OCI-LY3 (cell line): ENCODE measurements at regions not wholly inside any gene's neighbourhood (a gene's known extent, or its start where the extent isn't known, plus 50 kb on each side); places are given as distances from the start of the nearest gene placed in this dataset.
A peak's percentile ranks its signal among the peaks of the same experiment; 100 is the strongest.
"Not testable (repeated sequence)": the region's sequence is repeated elsewhere in the genome, so short reads cannot be mapped to it uniquely, and the experiment has no call there.

Experiments
- H2AFZ ChIP-seq: fragments of 200-600, 300-600 bp; shearing (Covaris generic); 2 replicates; pipeline ENCODE4 v1.6.0; 2014; ENCODE audit warnings: antibody characterized with exemption, low read depth, low read length
- H3K27ac ChIP-seq: fragments of 200-600, 300-600 bp; sonication (generic); 2 replicates; pipeline ENCODE4 v1.5.1; 2014; ENCODE audit warnings: mild to moderate bottlenecking, low read length, moderate library complexity, mixed read lengths
- H3K27me3 ChIP-seq: fragments of 200-600, 300-600 bp; sonication (generic); 2 replicates; pipeline ENCODE4 v1.6.1; 2014; ENCODE audit warnings: low read depth, low read length, mixed read lengths
- H3K36me3 ChIP-seq: fragments of 200-600, 300-600 bp; sonication (generic); replicated peaks from 2 replicates; pipeline ENCODE3; 2014; ENCODE audit warnings: low read depth, low read length, mixed read lengths
- H3K4me1 ChIP-seq: fragments of 300-600, 200-600 bp; sonication (generic); 2 replicates; pipeline ENCODE4 v1.6.1; 2014; ENCODE audit warnings: low read length, mixed read lengths
- H3K4me2 ChIP-seq: fragments of 200-600, 300-600 bp; sonication (generic); 2 replicates; pipeline ENCODE4 v1.6.1; 2014; ENCODE audit warnings: low read length, mixed read lengths
- H3K4me3 ChIP-seq: fragments of 300-600, 200-600 bp; sonication (generic); 2 replicates; pipeline ENCODE4 v1.5.1; 2014; ENCODE audit warnings: antibody characterized with exemption, mild to moderate bottlenecking, low read length, moderate library complexity
- H3K79me2 ChIP-seq: fragments of 300-600, 200-600 bp; shearing (Covaris generic); 2 replicates; pipeline ENCODE4 v1.6.1; 2014; ENCODE audit warnings: mild to moderate bottlenecking, low read length, mixed read lengths
- H3K9ac ChIP-seq: fragments of 300-600, 200-600 bp; shearing (Covaris generic); 2 replicates; pipeline ENCODE4 v1.6.0; 2014; ENCODE audit warnings: mild to moderate bottlenecking, low read length, moderate library complexity
- H3K9me3 ChIP-seq: fragments of 200-600, 300-600 bp; shearing (Covaris generic); 2 replicates; pipeline ENCODE4 v1.6.1; 2014; ENCODE audit warnings: low read length, mixed read lengths; ENCODE audit not compliant: insufficient read depth
- H4K20me1 ChIP-seq: fragments of 200-600, 300-600 bp; sonication (generic); 2 replicates; pipeline ENCODE4 v1.6.1; 2016; ENCODE audit warnings: low read length, mixed read lengths; ENCODE audit not compliant: insufficient read depth
- EZH2phosphoT487 ChIP-seq: fragments of 200-600 bp; shearing (Covaris generic); IDR thresholded peaks from 2 replicates; pipeline ENCODE4 v1.6.1; 2018; ENCODE audit warnings: antibody characterized with exemption, mixed run types, low read depth
- TF ChIP-seq, protein P1 (sequence below): fragments of 200-600, 300-600 bp; sonication (generic); IDR thresholded peaks from 2 replicates; pipeline ENCODE4 v1.5.1; 2014; ENCODE audit warnings: antibody characterized with exemption, low read length, low read depth

DNA sequence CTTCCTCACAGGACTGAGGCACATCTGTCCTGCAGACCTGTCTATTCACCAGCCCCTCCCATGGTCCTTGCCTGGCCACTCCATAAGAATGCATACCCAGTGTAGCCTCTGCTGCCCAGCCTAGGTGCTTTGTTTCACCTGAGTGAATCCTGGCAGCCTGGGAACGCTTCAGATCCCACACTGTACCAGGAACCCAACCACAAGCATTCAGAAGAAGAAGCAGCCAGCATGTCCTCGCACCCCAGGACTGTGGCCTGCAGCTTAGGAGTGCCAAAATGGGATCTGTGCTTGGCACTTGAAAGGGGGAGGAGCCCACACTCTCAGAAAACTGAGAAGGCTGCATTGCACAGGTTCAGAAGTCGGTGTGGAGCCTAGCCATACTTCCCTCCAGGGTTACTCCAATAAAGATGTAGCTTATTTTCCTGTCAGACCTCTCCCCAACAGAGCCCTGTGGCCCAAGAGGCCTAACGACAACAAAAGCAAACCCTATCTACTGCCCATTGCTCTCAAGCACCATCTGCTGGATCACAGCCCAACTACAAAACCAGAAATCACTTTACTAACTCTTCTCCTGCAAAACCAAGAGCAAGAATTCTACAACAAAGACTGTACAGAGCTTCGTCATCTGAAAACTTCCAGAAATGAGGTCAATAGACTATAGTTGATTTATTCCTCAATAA is 923.1 kb upstream of the NEGR1 start:
- Histone ChIP-seq H3K27me3 (no peaks in the 10 kb centered on the region), H2AFZ (no peak overlapping the region), H3K9ac (no peak overlapping the region), H3K4me2 (no peak overlapping the region), H3K4me3 (no peak overlapping the region), H4K20me1 (no peaks in the 10 kb centered on the region), H3K9me3 (no peaks in the 10 kb centered on the region), H3K4me1 (no peaks in the 10 kb centered on the region), H3K27ac (no peak overlapping the region), H3K36me3 (no peaks in the 10 kb centered on the region), H3K79me2 (no peaks in the 10 kb centered on the region)
- TF ChIP-seq, protein P1, sequence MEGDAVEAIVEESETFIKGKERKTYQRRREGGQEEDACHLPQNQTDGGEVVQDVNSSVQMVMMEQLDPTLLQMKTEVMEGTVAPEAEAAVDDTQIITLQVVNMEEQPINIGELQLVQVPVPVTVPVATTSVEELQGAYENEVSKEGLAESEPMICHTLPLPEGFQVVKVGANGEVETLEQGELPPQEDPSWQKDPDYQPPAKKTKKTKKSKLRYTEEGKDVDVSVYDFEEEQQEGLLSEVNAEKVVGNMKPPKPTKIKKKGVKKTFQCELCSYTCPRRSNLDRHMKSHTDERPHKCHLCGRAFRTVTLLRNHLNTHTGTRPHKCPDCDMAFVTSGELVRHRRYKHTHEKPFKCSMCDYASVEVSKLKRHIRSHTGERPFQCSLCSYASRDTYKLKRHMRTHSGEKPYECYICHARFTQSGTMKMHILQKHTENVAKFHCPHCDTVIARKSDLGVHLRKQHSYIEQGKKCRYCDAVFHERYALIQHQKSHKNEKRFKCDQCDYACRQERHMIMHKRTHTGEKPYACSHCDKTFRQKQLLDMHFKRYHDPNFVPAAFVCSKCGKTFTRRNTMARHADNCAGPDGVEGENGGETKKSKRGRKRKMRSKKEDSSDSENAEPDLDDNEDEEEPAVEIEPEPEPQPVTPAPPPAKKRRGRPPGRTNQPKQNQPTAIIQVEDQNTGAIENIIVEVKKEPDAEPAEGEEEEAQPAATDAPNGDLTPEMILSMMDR: peak; percentile 37; the same call in 1 of the 2 replicates
- no peak for TF ChIP-seq EZH2phosphoT487

DNA sequence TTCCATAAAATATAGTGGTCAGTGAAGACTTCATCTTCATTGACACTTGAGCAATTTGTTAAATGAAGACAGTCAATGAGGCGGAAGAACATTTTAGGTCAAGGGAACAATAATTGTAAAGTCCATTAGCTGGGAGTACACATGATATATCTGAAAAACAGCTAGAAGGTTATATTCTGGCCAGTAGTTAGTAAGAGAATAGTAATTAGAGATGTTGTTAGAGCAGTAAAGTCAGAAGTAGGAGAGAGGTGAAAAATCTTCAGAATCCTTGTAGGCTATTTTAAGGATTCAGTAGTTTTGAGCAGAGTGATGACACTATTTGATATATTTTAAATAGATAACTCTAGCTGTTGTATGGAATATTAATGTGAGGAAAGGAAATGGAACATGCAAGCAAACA is 915.6 kb upstream of the NEGR1 start:
- Histone ChIP-seq H3K4me1 (no peaks in the 10 kb centered on the region), H2AFZ (no peak overlapping the region), H4K20me1 (no peaks in the 10 kb centered on the region), H3K9ac (no peak overlapping the region), H3K4me3 (no peak overlapping the region), H3K36me3 (no peaks in the 10 kb centered on the region), H3K79me2 (no peaks in the 10 kb centered on the region), H3K9me3 (no peaks in the 10 kb centered on the region), H3K27me3 (no peaks in the 10 kb centered on the region), H3K4me2 (no peak overlapping the region), H3K27ac (no peak overlapping the region)
- TF ChIP-seq, protein P1: no peak
- no peak for TF ChIP-seq EZH2phosphoT487

DNA sequence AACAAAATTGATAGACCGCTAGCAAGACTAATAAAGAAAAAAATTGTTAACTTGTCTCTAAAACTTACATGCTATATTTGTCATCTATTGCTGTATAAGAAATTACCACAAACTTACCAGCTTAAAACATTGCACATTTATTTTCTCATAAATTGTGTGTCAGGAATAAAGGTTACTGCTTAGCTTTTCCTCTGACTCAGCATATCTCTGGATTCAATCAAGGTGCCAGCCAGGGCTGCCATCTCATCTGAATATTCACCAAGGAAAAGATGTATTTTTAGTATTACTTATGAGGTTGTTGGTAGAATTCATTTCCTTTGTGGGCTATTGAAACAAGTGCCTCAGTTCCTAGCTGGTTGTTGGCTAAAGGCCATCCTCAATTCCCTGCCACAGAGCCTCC is 912.6 kb upstream of the NEGR1 start:
- H2AFZ ChIP-seq: no peak overlapping the region
- H4K20me1 ChIP-seq: no peaks in the 10 kb centered on the region
- no peaks in the 10 kb centered on the region for H3K79me2 ChIP-seq
- no peak overlapping the region for H3K27ac ChIP-seq
- no peak overlapping the region for H3K4me3 ChIP-seq
- no peak overlapping the region for H3K9ac ChIP-seq
- no peaks in the 10 kb centered on the region for H3K36me3 ChIP-seq
- H3K4me2 ChIP-seq: no peak overlapping the region
- no peaks in the 10 kb centered on the region for H3K27me3 ChIP-seq
- H3K9me3 ChIP-seq: no peaks in the 10 kb centered on the region
- TF ChIP-seq, protein P1: no peak
- no peak for TF ChIP-seq EZH2phosphoT487
- no peaks in the 10 kb centered on the region for H3K4me1 ChIP-seq

DNA sequence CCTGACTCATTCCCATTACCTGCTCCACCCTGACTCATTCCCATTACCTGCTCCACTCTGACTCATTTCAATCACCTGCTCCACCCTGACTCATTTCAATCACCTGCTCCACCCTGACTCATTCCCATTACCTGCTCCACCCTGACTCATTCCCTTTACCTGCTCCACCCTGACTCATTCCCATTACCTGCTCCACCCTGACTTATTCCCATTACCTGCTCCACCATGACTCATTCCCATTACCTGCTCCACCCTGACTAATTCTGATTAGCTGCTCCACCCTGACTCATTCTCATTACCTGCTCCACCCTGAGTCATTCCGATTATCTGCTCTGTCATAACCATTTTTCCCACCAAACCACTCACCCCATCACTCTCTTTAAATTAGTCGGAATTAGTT is 901.2 kb upstream of the NEGR1 start:
- not testable (repeated sequence) for H3K4me3 ChIP-seq, H3K79me2 ChIP-seq, H4K20me1 ChIP-seq, H3K27ac ChIP-seq, H3K9me3 ChIP-seq, H3K36me3 ChIP-seq, H3K9ac ChIP-seq, H3K4me2 ChIP-seq, H2AFZ ChIP-seq, H3K27me3 ChIP-seq, H3K4me1 ChIP-seq

DNA sequence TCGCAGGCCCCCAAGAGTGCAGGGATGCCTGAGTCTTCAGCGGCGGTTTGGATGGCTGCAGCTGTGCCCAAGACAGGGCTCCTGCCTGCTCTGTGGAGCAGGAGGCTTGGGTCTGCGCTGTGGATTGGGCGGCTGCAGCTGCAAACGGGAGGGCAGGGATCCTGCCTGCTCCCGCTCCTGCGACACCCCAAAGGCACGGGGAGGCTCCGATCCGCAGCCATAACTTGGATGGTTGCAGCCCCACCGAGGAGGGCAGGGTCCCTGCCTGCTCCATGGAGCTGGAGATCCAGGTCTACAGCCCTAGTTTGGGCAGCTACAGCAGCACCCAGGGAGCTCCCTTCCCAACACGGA is 898.8 kb upstream of the NEGR1 start:
- H2AFZ ChIP-seq: no peak overlapping the region
- H3K36me3 ChIP-seq: no peaks in the 10 kb centered on the region
- H3K27ac ChIP-seq: no peak overlapping the region
- no peaks in the 10 kb centered on the region for H3K27me3 ChIP-seq
- H3K4me3 ChIP-seq: no peak overlapping the region
- H3K9ac ChIP-seq: no peak overlapping the region
- H3K4me2 ChIP-seq: no peak overlapping the region
- H4K20me1 ChIP-seq: no peaks in the 10 kb centered on the region
- H3K79me2 ChIP-seq: no peaks in the 10 kb centered on the region
- H3K9me3 ChIP-seq: no peaks in the 10 kb centered on the region
- TF ChIP-seq, protein P1: no peak
- no peak for TF ChIP-seq EZH2phosphoT487
- 0 out of 2 replicates have a peak, but pooled peaks cover 5% of the 10 kb centered on the region for H3K4me1 ChIP-seq
